GM21529 (cell line): ENCODE measurements at regions not wholly inside any gene's neighbourhood (a gene's known extent, or its start where the extent isn't known, plus 50 kb on each side); places are given as distances from the start of the nearest gene placed in this dataset.
A peak's percentile ranks its signal among the peaks of the same experiment; 100 is the strongest.

Experiments
- ATAC-seq: cut with Tn5 transposase; IDR thresholded peaks from one replicate; pipeline ENCODE4 v1.9.1; 2021; ENCODE audit not compliant: unreplicated experiment

DNA sequence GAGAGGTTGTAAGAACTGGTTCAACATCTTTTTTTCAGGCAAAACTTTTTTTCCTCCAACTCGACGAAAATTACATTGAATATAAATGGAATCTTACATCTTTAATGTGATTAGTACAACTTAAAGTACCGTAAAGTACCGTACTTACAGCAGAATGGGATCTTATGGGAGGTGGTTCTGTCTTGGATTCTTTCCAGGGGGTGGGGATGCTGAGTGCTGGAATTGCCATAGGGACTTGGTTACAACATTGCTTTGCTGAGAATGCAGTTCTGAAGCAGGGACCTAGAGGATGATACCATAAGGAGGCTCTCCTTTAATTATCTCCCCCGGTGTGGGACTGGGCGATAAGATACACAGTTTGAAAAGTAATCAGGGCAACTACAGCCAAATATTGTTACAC is 186.4 kb downstream of the KLF5 start:
- no peak for ATAC-seq

DNA sequence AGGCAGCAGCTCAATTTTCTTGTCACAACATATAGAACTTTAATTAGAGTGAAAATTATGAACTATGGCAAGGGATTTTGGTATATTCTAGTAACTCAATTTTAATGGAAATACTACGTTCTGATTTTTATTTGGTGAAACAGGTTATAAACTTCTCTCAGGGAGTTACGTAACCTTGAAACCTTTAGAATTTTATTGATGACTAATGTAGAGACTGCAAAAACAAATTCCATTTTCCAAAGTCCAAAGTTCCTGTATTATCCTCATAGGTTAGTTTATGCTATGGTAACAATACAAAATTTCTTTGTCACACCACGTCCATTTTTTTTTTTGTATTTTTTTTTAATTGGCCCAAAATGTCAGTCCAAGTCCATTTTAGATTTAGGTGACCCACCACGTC is 185.7 kb downstream of the KLF5 start:
- no peak for ATAC-seq

DNA sequence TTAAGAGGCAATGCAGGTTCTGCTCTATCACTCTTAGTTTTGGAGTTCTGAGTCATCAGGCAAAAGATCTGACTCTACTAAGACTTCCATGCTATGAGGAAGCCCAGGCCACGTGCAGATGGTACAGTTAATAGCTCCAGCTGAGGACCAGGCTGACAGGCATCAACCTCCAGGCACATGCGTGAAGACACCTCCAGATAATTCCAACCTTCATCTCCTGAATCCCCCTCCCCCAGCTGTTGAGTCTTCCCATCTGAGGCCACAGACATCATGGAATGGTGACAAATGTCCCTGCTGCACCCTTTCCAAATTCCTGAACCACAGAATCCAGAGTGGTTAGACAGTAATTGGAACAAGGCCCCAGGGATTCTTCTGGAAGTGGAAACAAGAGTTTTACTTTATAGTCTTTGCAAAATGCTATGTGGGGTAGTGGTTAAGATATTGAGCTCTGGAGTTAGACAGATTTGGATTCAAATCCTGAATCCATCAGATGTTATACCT is 183.8 kb downstream of the KLF5 start:
- ATAC-seq, result no peak

DNA sequence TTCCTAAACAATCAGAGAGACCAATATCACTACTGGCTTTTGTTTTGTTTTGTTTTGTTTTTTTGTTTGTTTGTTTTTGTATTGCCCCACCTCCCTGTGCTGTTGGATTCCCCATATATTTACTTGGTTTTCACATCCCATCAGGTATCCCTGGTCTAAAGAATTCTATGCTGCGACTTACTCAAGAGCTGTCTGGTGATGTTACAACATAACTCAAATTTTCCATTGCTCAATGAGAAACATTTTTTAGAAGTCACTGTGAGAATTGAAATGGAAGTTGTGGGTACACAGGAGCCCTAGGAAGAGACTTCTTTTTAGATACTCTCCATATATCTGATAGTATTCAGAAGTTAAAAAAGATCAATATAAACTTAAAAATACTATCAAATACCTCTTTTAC is 181.4 kb downstream of the KLF5 start:
- ATAC-seq, result no peak

DNA sequence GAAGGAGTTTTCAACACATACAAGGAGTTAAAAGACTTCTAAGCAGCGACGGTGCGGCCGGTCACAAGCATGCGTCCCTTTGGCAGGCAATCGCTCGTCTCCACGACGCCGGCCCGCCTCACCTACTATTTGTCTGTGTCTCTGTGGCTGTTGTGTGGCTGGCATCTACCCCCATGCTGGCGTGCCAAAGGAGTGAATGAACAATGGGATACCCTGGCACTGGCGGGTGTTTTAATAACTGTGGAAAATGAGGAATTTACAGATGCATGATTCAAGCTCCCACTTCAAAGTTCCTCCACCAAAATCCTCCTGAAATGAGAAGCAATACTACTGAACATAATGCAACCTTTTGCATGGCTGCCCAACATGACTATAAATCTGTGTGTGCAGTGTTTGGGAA is 176.6 kb downstream of the KLF5 start:
- no peak for ATAC-seq

DNA sequence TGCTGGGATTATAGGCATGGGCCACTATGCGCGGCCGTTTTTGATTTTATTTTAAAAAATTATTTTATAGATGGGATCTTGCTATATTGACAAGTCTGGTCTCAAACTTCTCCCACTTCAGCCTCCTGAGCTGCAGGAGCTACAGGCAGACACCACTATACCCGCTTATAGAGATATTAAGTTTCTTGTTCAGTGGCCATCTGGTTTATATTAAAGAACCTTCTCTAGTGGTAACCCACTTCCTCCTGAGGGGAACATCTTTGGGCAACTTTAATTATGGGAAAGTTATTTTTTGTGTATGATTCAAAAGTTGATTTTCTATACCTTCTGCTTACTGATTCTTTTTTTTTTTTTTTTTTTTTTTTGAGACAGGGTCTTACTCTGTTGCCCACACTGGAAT is 172.7 kb downstream of the KLF5 start:
- no peak for ATAC-seq

DNA sequence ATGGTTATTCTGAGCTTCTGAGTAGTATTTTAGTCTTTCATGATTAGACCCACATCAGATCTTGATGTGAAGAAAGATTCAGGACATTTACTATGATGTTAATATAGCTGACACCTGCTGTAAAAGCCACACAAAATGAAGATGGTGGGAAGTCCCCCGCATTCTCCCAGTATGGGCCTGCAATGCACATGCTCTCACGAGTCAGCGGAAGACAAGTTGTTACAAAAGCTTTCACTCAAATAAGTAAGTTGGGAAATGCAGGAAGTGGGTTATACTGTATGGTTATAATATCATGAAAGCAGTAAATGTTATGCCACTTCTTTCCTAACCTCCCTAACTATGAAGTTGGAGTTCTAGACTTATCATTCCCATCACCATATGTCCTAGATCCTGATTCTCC is 171.9 kb downstream of the KLF5 start:
- ATAC-seq, result no peak

DNA sequence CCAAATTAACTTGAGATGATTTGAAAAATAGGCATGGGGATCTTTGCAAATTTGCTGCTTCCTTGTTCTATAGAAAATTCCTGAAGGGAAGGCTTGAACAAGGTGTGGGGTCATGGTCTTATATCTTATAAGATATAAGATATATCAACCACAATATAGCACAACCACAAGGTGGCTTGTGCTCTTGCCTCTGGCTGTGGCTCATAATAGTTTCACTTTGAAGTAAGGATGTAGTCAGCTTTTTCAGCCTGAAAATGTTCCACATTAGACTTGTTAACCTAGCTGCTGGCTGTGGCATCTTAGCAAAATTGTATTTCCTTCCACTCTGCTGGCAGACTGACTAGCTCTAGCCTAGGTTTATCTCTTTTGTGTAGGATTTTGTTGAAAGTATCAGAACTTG is 169.7 kb downstream of the KLF5 start:
- no peak for ATAC-seq

DNA sequence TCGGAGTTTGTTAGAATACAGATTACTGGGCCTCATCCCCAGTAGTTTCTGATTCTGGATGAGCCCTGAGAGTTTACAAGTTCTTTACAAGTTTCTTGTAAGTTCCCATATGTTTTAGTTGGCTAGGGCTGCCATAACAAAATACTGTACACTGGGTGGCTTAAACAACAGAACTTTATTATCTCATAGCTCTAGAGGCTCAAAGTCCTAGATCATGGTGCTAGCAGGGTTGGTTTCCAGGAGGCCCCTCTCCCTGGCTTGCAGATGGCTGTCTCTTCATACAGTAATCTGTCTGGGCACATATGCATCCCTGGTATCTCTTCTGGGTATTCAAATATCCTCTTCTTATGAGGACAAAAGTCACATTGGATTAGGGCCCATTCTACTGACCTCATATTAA is 167.2 kb downstream of the KLF5 start:
- ATAC-seq, result no peak

DNA sequence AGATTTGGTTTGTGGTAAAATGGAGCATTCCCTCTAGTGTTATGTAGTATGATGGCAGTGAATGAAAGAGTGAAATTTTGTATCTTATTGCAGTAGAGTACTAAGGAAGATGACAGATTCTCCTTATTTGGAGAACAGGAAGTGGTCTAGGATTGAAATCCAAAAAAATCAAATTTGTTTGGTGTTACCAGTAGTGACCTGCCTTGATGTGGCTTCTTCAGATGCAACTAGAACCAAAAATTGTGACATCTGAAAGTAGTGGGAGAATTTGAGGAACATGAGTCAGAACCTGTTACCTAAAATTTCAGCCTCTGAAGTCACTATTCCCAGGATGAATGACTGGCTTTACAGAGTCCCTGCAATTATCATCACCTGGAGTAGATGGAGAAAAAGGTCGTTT is 165.9 kb downstream of the KLF5 start:
- ATAC-seq, result no peak

DNA sequence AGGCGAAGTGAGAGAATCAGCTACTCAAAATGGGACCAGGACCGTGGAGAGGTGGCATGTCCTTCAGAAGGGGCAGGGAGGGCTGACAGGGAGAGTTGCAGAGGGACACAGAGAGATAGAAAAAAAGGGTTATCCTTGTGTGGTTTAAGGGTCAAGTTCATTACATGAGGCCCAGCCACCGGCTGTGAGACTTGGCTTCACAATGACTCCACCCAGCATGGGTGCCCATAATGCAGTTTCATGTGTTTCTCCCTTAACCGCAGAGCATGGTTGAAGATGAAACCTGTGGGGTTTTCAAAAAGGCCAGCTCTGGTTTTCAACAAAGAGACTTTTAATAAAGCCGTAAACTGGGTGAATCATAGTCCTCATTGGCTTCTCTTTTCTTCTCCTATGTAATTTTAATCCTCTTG is 164.6 kb downstream of the KLF5 start:
- peak; percentile 82 for ATAC-seq

DNA sequence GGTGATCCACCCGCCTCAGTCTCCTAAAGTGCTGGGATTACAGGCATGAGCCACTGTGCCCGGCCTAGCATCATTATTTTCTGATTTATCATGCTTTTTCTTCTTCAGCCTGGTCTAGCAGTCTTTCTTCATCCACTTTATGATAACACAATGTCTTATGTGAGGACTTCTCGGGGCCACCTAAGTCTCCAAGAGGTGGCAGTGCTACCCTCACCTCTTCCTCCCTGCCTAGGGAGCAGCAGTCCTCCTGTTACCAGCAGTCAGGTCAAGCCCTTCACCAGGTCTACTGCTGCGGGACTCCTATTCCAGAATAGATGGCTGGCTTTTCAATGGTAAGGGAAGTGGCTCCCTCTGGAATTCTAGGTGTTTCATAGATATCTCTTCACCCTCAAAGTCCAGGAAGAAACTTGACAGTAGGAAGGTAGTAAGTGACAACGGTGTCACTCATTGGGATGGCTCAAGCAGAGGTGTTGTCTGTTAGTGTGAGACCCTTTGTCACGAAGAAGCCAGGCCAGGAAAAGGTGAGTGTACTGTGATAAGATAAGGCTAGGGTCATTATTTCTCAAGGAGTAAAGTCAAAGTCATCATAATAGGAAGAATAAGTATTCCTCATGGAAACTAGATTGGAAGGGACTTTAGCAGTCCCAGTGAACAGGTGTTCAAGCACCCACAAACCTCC is 164.0 kb downstream of the KLF5 start:
- no peak for ATAC-seq

DNA sequence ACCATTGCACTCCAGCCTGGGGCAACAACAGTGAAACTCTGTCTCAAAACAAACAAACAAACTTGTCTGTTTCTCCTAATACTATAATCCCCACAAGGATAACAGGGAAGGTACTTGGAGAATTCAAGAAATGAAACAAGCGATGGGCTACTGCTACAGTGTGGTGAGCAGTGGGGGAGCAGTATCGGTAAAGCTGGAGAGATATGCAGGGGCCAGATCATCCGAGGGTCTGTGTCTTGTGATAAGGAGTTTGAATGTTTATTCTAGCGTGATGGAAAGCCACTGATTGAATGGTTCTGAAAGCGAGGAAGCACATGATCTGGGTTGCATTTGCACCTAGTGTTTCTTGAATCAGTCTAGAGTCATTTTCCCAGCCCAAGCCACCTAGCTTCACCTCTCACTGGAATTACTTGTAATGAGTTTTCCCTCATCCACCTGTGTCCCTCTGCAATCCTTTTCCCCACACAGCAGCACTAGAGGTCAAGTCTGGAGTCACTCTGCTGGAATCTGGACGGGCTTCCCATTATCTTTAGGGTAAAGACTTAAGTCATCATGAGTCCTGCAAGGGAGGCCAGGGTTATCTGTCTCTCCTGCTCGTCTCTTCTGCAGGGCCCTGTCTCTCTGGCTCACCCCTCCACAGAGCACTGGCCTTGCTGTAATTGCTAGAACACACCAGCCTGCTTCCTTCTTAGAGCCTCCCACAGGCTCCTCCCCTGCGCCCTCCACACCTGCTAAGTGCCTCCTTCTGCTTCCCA is 162.3 kb downstream of the KLF5 start:
- ATAC-seq, result no peak

DNA sequence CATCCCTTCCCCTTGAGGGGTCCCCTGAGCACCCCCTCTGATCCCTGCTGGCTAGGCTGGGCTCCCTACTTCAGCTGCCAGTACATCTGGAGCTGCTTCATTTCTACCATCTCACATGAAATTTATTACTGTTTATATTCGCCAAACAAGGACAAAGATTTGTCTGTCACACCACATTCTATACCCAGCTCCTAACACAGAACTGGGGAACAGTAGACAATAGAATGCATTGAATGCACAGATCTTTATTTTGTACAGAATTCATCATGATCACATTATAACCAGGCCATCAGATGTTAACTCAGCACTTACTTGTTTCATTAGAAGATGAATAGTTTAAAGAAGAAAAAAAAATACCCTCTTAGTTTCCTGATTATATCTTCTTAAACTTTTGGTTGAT is 159.4 kb downstream of the KLF5 start:
- ATAC-seq, result no peak

DNA sequence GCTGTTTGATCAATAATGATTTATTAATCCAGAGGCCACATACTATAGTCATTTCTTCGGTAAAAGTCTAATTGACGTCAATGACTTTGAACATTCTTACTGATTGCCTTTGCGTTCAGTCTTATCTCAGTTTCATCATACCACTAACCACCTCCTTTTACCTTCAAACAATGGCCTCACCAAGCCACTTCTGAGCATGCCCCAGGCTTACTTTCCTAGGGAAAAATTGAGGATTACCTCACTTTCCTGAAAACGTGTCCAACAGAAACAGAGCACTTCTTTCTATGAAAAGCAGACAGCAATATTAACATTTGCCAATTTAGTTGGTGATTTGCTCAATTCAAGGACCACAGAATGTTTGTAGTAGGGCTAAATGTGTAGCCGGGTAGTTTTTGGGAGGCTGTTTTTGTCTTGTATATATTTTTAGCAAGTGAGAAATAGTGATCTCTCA is 157.6 kb downstream of the KLF5 start:
- no peak for ATAC-seq

DNA sequence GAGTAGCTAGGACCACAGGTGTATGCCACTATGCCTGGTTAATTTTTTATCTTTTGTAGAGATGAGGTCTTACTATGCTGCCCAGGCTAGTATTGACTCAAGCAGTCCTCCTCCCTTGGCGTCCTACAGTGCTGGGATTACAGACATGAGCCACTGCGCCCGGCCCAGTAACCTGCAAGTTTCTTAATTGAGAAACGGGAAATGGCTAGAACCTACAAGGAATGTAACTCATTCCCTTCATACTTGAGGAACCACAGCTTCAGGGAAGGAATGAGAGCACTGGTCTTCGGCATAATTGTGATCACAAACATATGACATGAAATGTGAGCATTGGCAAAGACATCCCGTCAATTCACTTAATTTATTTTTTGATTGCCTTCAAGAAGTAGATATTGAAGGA is 157.0 kb downstream of the KLF5 start:
- no peak for ATAC-seq

DNA sequence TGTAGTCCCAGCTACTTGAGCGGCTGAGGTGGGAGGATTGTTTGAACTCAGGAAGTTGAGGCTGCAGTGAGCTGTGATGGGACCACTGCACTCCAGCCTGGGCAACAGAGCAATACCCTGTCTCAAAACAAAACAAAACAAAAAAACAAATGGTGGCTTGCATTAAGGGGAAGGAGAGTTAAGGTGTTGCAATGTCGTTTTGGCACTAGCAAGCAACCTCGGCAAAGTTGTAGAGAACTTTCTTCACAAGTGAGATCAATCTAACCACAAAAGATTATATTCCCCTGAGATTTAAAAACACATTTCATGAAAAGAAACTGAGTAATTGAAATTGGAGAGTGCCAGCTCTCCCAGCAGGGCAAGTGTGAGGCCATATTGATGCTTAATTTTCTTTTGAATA is 153.7 kb downstream of the KLF5 start:
- ATAC-seq, result no peak

DNA sequence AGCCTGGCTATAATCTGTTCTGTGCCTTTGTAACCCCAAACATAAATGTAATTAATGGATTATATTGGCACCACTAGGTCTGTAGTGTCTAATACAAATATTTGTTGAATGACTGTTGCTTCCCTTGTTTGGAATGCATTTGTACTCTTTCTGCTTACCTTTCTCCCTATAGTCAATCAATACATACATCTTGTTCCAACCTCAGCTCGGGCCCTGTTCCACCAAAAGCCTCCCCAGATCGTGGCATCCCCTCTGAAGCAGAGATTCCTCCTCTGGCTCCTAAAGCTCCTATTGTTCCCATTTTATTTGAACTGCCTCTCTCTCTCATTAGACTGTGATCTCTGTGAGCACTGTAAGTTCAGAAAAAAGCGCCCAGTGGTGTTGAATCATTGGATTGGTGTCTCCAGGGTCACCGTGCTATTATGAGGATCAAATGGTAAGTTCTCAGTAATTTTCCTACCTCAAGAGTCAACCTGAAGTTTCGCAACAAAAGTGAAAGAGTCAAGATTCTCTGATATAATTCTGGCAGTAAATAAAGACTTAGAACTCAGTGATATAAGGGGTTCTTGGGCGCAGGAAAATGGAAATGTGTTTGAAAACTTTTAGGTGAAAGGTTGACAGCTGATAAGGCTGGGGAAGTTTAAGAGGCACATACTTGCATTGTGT is 151.5 kb downstream of the KLF5 start:
- ATAC-seq, result no peak

DNA sequence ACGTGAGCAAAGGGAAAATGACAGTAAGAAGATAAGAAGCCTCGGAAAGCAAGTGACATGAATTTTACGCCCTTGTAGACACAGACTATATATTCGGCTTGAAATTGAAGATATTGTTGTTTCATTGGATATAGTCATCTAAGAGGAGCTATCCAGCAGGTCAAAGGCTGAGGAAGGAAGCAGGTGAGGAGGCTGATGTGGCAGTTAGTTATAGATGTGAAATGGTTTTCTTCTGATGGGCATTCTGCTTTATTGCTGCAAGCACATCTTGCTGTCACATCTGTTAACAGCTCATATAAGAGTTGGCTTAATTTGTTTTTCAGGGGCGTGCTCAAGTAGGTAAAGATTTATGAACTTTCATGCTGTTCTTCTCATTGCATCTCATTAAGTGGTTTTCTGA is 146.1 kb downstream of the KLF5 start:
- ATAC-seq, result no peak

DNA sequence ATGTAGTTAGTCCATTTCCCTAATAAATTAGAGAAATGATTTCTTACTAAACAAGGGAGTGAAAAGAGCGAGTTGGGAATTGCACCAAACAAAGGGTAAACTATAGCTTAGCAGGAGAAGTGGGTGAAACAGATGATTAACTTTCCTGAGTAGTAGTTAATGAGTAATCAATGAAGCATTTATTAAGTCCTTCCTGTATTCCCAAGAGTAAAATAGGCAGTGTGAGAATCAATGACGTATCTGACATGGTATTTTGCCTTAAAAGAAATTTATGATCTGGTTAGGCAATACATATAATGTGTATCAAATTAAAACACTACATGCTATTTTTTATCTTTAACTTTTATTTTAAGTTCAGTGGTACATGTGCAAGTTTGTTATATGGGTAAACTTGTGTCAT is 142.8 kb downstream of the KLF5 start:
- no peak for ATAC-seq

DNA sequence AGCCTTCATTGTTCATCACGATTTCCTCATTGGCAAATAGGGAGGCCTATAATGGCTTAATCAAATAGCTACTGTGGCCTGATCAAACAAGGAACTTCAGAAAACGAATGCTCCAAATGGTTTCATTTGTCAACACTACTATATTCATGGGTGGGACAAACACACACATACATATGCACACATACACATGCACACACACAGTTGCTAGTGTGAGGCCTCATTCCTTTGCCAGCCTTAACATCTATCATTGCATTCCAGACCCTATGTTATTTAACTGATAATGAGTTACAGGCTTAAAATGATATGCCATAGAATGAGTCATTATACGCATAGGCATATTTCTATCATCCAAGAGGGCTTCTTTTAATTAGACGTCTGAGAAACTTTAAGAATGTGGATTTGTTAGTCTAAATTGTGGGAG is 140.2 kb downstream of the KLF5 start:
- ATAC-seq, result no peak

DNA sequence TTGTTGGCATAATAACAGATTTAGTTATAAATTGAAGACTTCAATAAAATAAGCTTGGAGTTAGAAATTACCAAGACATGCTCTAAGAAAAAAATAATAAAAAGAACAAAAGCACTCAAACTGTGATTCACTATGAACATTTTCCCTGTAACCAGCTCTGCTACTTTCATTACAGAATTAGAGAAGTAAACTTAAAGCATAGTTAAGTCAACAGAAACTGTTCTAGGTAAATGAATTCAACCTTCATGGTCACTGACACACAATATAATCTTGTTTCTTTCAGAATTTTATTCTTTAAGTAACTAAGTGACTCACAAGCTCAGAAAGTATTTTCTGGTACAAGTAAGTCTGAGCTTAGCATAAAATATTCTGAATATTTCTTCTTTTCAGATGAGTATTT is 136.3 kb downstream of the KLF5 start:
- no peak for ATAC-seq
